ENCODE measurements at regions not wholly inside any gene's neighbourhood (a gene's known extent, or its start where the extent isn't known, plus 50 kb on each side); places are given as distances from the start of the nearest gene placed in this dataset.

DNA sequence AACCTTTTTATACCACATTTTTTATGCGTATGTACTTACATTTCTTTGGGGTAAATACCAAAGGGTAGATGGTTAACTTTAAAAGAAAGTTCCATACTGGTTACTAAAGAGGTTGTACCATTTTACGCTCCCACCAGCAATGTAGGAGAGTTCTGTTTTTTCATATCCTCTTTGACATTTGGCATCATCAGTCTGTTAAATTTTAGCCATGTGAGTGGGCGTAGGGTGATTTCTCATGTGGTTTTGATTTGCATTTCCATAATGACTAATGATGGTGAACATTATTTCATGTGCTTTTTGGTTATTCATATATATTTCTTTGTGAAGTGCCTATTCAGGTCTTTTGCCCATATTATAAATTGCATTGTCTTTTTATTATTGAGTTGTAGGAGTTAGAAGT, 194.2 kb downstream of the PRL start:
- TF ChIP-seq, protein P1, sequence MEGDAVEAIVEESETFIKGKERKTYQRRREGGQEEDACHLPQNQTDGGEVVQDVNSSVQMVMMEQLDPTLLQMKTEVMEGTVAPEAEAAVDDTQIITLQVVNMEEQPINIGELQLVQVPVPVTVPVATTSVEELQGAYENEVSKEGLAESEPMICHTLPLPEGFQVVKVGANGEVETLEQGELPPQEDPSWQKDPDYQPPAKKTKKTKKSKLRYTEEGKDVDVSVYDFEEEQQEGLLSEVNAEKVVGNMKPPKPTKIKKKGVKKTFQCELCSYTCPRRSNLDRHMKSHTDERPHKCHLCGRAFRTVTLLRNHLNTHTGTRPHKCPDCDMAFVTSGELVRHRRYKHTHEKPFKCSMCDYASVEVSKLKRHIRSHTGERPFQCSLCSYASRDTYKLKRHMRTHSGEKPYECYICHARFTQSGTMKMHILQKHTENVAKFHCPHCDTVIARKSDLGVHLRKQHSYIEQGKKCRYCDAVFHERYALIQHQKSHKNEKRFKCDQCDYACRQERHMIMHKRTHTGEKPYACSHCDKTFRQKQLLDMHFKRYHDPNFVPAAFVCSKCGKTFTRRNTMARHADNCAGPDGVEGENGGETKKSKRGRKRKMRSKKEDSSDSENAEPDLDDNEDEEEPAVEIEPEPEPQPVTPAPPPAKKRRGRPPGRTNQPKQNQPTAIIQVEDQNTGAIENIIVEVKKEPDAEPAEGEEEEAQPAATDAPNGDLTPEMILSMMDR (IDR thresholded peaks at IDR 0.05) = no peak
- no peak for TF ChIP-seq POLR2A (IDR thresholded peaks at IDR 0.05; ENCODE audit: low read length)
- no peak for TF ChIP-seq RFX5 (IDR thresholded peaks at IDR 0.05)
- TF ChIP-seq SREBF2 (IDR thresholded peaks at IDR 0.05) = no peak
- TF ChIP-seq MAFK (IDR thresholded peaks at IDR 0.05; ENCODE audit: partially characterized antibody) = no peak
- TF ChIP-seq, protein P2, sequence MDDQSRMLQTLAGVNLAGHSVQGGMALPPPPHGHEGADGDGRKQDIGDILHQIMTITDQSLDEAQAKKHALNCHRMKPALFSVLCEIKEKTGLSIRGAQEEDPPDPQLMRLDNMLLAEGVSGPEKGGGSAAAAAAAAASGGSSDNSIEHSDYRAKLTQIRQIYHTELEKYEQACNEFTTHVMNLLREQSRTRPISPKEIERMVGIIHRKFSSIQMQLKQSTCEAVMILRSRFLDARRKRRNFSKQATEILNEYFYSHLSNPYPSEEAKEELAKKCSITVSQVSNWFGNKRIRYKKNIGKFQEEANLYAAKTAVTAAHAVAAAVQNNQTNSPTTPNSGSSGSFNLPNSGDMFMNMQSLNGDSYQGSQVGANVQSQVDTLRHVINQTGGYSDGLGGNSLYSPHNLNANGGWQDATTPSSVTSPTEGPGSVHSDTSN (IDR thresholded peaks at IDR 0.05) = no peak
- TF ChIP-seq, protein P3, sequence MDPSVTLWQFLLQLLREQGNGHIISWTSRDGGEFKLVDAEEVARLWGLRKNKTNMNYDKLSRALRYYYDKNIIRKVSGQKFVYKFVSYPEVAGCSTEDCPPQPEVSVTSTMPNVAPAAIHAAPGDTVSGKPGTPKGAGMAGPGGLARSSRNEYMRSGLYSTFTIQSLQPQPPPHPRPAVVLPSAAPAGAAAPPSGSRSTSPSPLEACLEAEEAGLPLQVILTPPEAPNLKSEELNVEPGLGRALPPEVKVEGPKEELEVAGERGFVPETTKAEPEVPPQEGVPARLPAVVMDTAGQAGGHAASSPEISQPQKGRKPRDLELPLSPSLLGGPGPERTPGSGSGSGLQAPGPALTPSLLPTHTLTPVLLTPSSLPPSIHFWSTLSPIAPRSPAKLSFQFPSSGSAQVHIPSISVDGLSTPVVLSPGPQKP (IDR thresholded peaks at IDR 0.05; ENCODE audit: low read depth, low read length) = no peak
- TF ChIP-seq EP300 (IDR thresholded peaks at IDR 0.05) = no peak
- no peak for TF ChIP-seq CHD2 (IDR thresholded peaks at IDR 0.05; ENCODE audit: low read length, partially characterized antibody)
- TF ChIP-seq, protein P4, sequence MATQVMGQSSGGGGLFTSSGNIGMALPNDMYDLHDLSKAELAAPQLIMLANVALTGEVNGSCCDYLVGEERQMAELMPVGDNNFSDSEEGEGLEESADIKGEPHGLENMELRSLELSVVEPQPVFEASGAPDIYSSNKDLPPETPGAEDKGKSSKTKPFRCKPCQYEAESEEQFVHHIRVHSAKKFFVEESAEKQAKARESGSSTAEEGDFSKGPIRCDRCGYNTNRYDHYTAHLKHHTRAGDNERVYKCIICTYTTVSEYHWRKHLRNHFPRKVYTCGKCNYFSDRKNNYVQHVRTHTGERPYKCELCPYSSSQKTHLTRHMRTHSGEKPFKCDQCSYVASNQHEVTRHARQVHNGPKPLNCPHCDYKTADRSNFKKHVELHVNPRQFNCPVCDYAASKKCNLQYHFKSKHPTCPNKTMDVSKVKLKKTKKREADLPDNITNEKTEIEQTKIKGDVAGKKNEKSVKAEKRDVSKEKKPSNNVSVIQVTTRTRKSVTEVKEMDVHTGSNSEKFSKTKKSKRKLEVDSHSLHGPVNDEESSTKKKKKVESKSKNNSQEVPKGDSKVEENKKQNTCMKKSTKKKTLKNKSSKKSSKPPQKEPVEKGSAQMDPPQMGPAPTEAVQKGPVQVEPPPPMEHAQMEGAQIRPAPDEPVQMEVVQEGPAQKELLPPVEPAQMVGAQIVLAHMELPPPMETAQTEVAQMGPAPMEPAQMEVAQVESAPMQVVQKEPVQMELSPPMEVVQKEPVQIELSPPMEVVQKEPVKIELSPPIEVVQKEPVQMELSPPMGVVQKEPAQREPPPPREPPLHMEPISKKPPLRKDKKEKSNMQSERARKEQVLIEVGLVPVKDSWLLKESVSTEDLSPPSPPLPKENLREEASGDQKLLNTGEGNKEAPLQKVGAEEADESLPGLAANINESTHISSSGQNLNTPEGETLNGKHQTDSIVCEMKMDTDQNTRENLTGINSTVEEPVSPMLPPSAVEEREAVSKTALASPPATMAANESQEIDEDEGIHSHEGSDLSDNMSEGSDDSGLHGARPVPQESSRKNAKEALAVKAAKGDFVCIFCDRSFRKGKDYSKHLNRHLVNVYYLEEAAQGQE (IDR thresholded peaks at IDR 0.05) = no peak

Measured in A549 (cell line).